ENCODE measurements at regions not wholly inside any gene's neighbourhood (a gene's known extent, or its start where the extent isn't known, plus 50 kb on each side); places are given as distances from the start of the nearest gene placed in this dataset.

DNA sequence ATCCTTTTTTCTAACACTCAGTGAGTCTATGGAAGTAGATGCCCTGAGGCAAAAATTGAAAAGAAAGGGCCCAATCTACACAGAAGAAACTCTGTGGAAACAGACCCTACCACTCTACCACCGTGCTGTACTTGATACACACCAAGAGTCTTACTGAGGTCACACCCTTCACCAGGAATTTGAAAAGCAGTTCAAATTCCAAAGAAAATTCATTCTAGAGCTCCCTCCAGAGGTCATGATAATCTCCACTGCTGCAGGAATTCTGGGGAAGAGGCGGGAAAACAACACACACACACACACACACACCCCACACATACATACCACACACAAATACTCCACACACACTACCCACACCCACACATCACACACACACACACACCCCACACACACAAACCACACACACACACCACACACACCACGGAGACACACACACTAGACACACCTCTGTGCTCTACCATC, 336.8 kb downstream of the HDGFL1 start:
- no peak overlapping the region for H3K27ac ChIP-seq
- H3K4me3 ChIP-seq: no peak overlapping the region
- H3K4me1 ChIP-seq: no peaks in the 10 kb centered on the region
- no peaks in the 10 kb centered on the region for H3K27me3 ChIP-seq (replicated peaks in 1 of 7)
- no peaks in the 10 kb centered on the region for H3K36me3 ChIP-seq
- H3K9me3 ChIP-seq: no peaks in the 10 kb centered on the region
- TF ChIP-seq, protein P1, sequence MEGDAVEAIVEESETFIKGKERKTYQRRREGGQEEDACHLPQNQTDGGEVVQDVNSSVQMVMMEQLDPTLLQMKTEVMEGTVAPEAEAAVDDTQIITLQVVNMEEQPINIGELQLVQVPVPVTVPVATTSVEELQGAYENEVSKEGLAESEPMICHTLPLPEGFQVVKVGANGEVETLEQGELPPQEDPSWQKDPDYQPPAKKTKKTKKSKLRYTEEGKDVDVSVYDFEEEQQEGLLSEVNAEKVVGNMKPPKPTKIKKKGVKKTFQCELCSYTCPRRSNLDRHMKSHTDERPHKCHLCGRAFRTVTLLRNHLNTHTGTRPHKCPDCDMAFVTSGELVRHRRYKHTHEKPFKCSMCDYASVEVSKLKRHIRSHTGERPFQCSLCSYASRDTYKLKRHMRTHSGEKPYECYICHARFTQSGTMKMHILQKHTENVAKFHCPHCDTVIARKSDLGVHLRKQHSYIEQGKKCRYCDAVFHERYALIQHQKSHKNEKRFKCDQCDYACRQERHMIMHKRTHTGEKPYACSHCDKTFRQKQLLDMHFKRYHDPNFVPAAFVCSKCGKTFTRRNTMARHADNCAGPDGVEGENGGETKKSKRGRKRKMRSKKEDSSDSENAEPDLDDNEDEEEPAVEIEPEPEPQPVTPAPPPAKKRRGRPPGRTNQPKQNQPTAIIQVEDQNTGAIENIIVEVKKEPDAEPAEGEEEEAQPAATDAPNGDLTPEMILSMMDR (IDR thresholded peaks at IDR 0.05 in 8 of 11, conservative IDR thresholded peaks at IDR 0.05 in 3 of 11): peak in 1 of 11 experiments; percentile 13
- TF ChIP-seq POLR2A (IDR thresholded peaks at IDR 0.05): no peak
- WGBS, 5 donors: 63 to 88% (median 71%) methylated on average over 3 of the region's 3 CpGs
- intact Hi-C loops (cut with DNase I; ENCODE audit: low total_unique reads): no loop called here
- DNase-seq: no peak

DNA sequence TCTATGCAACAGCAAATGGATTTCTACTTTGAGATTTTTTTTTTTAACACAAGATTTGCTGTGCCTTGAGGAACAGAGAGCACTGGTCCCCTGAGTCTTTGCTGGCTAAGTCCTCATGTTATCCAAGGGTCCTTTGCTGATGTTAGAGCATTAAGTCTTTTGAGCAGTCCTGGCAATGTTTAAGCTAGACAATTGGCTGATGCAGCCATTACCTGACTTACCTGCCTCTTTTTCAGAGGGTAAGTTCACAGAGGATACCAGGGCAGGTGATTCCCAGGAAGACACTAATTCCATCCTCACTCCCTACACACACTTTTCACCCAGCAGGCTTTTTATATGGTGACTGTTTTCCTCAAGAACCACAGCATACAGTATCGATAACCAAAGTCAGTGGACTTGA, 337.7 kb downstream of the HDGFL1 start:
- no peak overlapping the region for H3K4me3 ChIP-seq
- DNase-seq: no peak
- WGBS, 5 donors: 91 to 100% (median 97%) methylated on average over 1 of the region's 1 CpG
- H3K27ac ChIP-seq: no peak overlapping the region
- H3K9me3 ChIP-seq: no peaks in the 10 kb centered on the region
- no peaks in the 10 kb centered on the region for H3K36me3 ChIP-seq
- no peaks in the 10 kb centered on the region for H3K4me1 ChIP-seq
- TF ChIP-seq POLR2AphosphoS5 (IDR thresholded peaks at IDR 0.05): no peak
- TF ChIP-seq, protein P1 (IDR thresholded peaks at IDR 0.05 in 8 of 11, conservative IDR thresholded peaks at IDR 0.05 in 3 of 11): no peak
- no peak for TF ChIP-seq POLR2A (IDR thresholded peaks at IDR 0.05)
- no peaks in the 10 kb centered on the region for H3K27me3 ChIP-seq (replicated peaks in 1 of 7)
- intact Hi-C loops (cut with DNase I; ENCODE audit: low total_unique reads): no loop called here

DNA sequence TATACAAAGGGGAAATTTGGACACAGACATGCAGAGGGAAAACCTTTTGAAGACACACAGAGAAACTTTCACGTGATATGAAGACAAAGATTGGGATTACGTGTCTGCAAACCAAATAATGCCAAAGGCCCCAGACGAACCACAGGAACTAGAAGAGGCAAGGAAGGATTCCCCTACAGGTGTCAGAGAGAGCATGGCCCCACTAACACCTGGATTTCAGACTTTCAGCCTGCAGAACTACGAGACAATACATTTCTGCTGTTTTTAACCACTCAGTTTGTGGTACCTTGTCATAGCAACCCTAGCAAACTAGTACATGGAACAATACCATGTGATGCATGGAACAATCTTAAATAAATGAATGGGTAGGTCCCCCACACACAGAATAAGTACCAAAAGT, 341.0 kb downstream of the HDGFL1 start:
- WGBS, 5 donors: 79 to 87% (median 84%) methylated on average over 4 of the region's 4 CpGs
- H3K4me3 ChIP-seq: no peak overlapping the region
- H3K9me3 ChIP-seq: no peaks in the 10 kb centered on the region
- no peaks in the 10 kb centered on the region for H3K36me3 ChIP-seq
- intact Hi-C loops (cut with DNase I; ENCODE audit: low total_unique reads): no loop called here
- no peaks in the 10 kb centered on the region for H3K4me1 ChIP-seq
- TF ChIP-seq, protein P1 (IDR thresholded peaks at IDR 0.05 in 8 of 11, conservative IDR thresholded peaks at IDR 0.05 in 3 of 11): no peak
- TF ChIP-seq POLR2AphosphoS5 (IDR thresholded peaks at IDR 0.05): no peak
- no peak for TF ChIP-seq POLR2A (IDR thresholded peaks at IDR 0.05)
- no peaks in the 10 kb centered on the region for H3K27me3 ChIP-seq (replicated peaks in 1 of 7)
- H3K27ac ChIP-seq: no peak overlapping the region
- no peak for DNase-seq

DNA sequence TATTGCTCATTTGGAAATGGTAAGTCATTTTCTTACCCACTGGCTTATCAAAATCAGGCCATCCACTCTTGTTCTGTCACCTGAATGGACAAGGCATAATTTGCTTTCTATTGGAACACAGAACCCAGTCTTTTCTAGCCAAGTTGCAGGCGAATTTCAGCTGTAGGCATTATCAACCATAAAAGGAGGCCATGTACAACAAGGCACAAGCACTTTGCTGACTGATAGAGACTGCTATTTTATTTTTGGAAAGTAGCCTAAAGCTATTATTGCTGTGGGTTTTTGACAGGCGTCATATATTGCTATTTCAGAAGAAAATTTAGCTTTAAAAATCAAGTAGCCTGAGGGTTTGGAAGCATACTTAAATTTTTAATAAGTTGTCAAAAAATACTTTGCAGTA, 344.2 kb downstream of the HDGFL1 start:
- intact Hi-C loops (cut with DNase I; ENCODE audit: low total_unique reads): no loop called here
- 61 to 85% (median 70%) methylated on average over 2 of the region's 2 CpGs for WGBS, 5 donors
- no peak overlapping the region for H3K27ac ChIP-seq

More for the DNA sequence above, 344.2 kb downstream of the HDGFL1 start:
- Histone ChIP-seq H3K4me1 (no peaks in the 10 kb centered on the region), H3K27me3 (replicated peaks in 1 of 7) (no peaks in the 10 kb centered on the region), H3K4me3 (no peak overlapping the region), H3K36me3 (no peaks in the 10 kb centered on the region), H3K9me3 (no peaks in the 10 kb centered on the region)
- TF ChIP-seq, protein P1 (IDR thresholded peaks at IDR 0.05 in 8 of 11, conservative IDR thresholded peaks at IDR 0.05 in 3 of 11): no peak
- TF ChIP-seq POLR2AphosphoS5 (IDR thresholded peaks at IDR 0.05): no peak
- no peak for TF ChIP-seq POLR2A (IDR thresholded peaks at IDR 0.05)
- DNase-seq: no peak
